ENCODE measurements at regions not wholly inside any gene's neighbourhood (a gene's known extent, or its start where the extent isn't known, plus 50 kb on each side); places are given as distances from the start of the nearest gene placed in this dataset.
"Not testable (repeated sequence)": the region's sequence is repeated elsewhere in the genome, so short reads cannot be mapped to it uniquely, and the experiment has no call there.

DNA sequence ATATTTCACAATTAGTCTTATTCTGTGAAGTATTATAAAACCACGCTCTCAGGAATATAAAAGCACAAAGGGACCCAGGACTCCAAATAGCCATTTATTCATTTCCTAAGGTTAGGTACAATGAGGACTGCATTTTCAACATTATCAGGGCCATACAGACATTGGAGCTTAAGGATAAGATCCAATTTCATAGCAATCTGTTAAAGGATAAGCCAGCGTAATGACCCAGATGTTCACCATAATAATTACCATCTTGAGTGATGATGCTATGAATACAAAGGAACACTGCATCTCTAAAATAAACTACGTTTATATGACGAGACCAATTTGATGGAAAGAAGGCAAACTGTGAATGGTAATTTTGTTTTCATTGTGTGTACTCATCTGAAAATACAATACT is 169.6 kb downstream of the USP22 start:
- not testable (repeated sequence) for H3K27me3 ChIP-seq (ENCODE audit: insufficient read depth, low read length, poor library complexity, severe bottlenecking); H3K9ac ChIP-seq (ENCODE audit: low read depth, low read length, poor library complexity, severe bottlenecking); H3K4me2 ChIP-seq (ENCODE audit: low read depth, low read length, poor library complexity, severe bottlenecking); H3K9me3 ChIP-seq (ENCODE audit: insufficient read depth, low read depth, low read length); H2AFZ ChIP-seq (ENCODE audit: low read length); H3K4me3 ChIP-seq (ENCODE audit: low read length, poor library complexity, severe bottlenecking); H3K4me1 ChIP-seq (ENCODE audit: insufficient read depth, low read length, poor library complexity, severe bottlenecking); H3K79me2 ChIP-seq (ENCODE audit: insufficient read depth, low read length); H4K20me1 ChIP-seq (ENCODE audit: insufficient read depth, low read length, poor library complexity, severe bottlenecking); H3K9me2 ChIP-seq (replicated peaks; ENCODE audit: low read depth, low read length); H3K36me3 ChIP-seq (ENCODE audit: insufficient read depth, low read length); H3F3A ChIP-seq (ENCODE audit: low read depth)

DNA sequence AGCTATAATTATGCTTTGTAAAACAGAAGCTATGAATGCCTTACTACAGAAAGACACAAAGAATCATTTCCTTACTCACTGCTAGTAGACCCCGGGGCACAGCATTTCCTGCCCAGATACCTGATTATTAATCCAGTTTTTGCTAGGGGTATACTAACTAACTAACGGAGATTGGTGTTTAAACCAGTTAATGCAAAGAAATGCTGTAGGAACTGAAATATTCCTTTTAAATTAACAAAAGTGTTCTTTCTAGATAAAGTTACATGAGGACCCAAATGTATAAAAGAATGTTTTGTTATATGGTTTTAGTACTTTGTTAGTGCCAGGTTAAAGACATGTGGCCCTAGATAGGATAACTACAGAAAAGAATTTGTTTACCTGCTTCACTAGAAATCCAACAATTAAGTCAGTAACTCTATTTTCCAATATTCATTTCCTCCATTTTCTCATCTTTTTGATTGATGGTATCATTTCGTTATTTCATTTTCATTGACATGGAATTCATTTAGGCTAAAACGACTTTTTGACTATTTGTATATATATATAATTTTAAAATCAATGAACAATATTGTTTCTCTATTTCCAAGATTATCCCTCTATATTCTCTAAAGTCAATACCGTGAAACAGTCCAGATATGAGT is 169.0 kb downstream of the USP22 start:
- H3K27me3 ChIP-seq (ENCODE audit: insufficient read depth, low read length, poor library complexity, severe bottlenecking); H3K4me2 ChIP-seq (ENCODE audit: low read depth, low read length, poor library complexity, severe bottlenecking); H3F3A ChIP-seq (ENCODE audit: low read depth); H3K79me2 ChIP-seq (ENCODE audit: insufficient read depth, low read length); H3K4me1 ChIP-seq (ENCODE audit: insufficient read depth, low read length, poor library complexity, severe bottlenecking); H3K9me2 ChIP-seq (replicated peaks; ENCODE audit: low read depth, low read length); H3K36me3 ChIP-seq (ENCODE audit: insufficient read depth, low read length); H3K9me3 ChIP-seq (ENCODE audit: insufficient read depth, low read depth, low read length); H2AFZ ChIP-seq (ENCODE audit: low read length); H4K20me1 ChIP-seq (ENCODE audit: insufficient read depth, low read length, poor library complexity, severe bottlenecking); H3K9ac ChIP-seq (ENCODE audit: low read depth, low read length, poor library complexity, severe bottlenecking); H3K4me3 ChIP-seq (ENCODE audit: low read length, poor library complexity, severe bottlenecking): not testable (repeated sequence)

DNA sequence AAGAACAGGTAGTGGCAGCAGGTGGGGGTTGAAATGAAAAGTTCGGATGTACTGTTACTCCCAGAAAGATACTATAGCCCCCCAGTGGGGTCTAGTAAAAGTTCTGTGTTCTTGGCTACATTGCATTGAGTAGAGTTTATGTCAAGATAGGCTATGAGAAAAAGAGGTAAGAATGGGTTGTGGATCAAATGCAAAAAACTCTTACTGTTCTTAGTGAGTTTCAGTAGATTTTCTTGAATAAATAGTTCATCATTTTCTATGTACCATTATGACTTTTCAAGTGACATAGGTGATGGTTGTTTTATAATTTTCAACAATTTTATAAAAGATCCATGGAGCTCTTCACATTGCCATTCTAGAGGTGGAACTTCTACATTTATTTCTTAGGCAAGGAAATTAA is 165.4 kb downstream of the USP22 start:
- not testable (repeated sequence) for H4K20me1 ChIP-seq (ENCODE audit: insufficient read depth, low read length, poor library complexity, severe bottlenecking); H3K9ac ChIP-seq (ENCODE audit: low read depth, low read length, poor library complexity, severe bottlenecking); H2AFZ ChIP-seq (ENCODE audit: low read length); H3F3A ChIP-seq (ENCODE audit: low read depth); H3K36me3 ChIP-seq (ENCODE audit: insufficient read depth, low read length); H3K27me3 ChIP-seq (ENCODE audit: insufficient read depth, low read length, poor library complexity, severe bottlenecking); H3K79me2 ChIP-seq (ENCODE audit: insufficient read depth, low read length); H3K4me3 ChIP-seq (ENCODE audit: low read length, poor library complexity, severe bottlenecking); H3K9me2 ChIP-seq (replicated peaks; ENCODE audit: low read depth, low read length); H3K4me2 ChIP-seq (ENCODE audit: low read depth, low read length, poor library complexity, severe bottlenecking); H3K9me3 ChIP-seq (ENCODE audit: insufficient read depth, low read depth, low read length); H3K4me1 ChIP-seq (ENCODE audit: insufficient read depth, low read length, poor library complexity, severe bottlenecking)

DNA sequence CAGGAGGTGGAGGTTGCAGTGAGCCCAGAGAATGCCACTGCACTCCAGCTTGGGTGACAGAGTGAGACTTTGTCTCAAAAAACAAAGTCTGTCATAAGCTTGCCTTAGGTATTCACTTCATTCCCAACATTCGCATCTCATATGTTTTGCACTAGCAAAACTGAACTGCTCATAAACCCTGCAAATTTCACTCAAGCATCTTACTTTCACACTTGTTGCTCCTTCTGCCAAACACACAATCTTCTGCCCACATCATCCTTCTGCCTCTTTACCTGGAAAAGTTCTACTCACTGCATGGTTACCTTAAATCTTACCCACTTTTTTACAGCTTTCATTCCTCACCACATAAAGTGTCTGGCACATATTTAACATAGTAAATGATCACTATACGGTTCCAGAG is 152.5 kb downstream of the USP22 start:
- H3K9me2 ChIP-seq (replicated peaks; ENCODE audit: low read depth, low read length) = no peaks in the 10 kb centered on the region
- TF ChIP-seq, protein P1, sequence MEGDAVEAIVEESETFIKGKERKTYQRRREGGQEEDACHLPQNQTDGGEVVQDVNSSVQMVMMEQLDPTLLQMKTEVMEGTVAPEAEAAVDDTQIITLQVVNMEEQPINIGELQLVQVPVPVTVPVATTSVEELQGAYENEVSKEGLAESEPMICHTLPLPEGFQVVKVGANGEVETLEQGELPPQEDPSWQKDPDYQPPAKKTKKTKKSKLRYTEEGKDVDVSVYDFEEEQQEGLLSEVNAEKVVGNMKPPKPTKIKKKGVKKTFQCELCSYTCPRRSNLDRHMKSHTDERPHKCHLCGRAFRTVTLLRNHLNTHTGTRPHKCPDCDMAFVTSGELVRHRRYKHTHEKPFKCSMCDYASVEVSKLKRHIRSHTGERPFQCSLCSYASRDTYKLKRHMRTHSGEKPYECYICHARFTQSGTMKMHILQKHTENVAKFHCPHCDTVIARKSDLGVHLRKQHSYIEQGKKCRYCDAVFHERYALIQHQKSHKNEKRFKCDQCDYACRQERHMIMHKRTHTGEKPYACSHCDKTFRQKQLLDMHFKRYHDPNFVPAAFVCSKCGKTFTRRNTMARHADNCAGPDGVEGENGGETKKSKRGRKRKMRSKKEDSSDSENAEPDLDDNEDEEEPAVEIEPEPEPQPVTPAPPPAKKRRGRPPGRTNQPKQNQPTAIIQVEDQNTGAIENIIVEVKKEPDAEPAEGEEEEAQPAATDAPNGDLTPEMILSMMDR (conservative IDR thresholded peaks at IDR 0.05; ENCODE audit: low read length) = no peak
- no peak for TF ChIP-seq EZH2phosphoT487 (IDR thresholded peaks at IDR 0.05; ENCODE audit: borderline replicate concordance)

DNA sequence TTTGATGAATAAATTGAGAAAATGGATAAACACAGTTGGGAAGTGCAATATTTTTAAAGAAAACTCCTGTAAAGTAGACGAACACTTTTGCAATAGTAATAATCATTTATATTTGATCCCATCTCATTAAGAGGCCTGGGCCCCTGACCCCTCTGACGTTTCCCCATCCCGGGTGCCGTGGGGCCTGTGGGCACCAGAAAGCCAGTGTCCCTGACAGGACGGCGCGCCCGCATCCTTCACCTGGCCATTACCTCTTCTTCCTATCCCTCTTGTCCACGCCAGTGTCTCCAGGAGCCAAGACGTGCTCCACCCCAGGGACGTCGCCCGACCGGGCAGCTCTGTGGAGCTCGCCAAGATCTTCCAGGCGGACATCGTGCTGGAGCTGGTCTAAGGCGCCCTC is 147.4 kb downstream of the USP22 start:
- H3K9ac ChIP-seq (ENCODE audit: low read depth, low read length, poor library complexity, severe bottlenecking); H4K20me1 ChIP-seq (ENCODE audit: insufficient read depth, low read length, poor library complexity, severe bottlenecking); H3K4me3 ChIP-seq (ENCODE audit: low read length, poor library complexity, severe bottlenecking); H3K9me3 ChIP-seq (ENCODE audit: insufficient read depth, low read depth, low read length); H3K79me2 ChIP-seq (ENCODE audit: insufficient read depth, low read length); H3K27me3 ChIP-seq (ENCODE audit: insufficient read depth, low read length, poor library complexity, severe bottlenecking); H3K9me2 ChIP-seq (replicated peaks; ENCODE audit: low read depth, low read length); H3F3A ChIP-seq (ENCODE audit: low read depth); H3K4me1 ChIP-seq (ENCODE audit: insufficient read depth, low read length, poor library complexity, severe bottlenecking); H2AFZ ChIP-seq (ENCODE audit: low read length); H3K36me3 ChIP-seq (ENCODE audit: insufficient read depth, low read length); H3K4me2 ChIP-seq (ENCODE audit: low read depth, low read length, poor library complexity, severe bottlenecking): not testable (repeated sequence)

More for the DNA sequence above, 152.5 kb downstream of the USP22 start:
- Histone ChIP-seq H3K4me3 (ENCODE audit: low read length, poor library complexity, severe bottlenecking) (no peak overlapping the region), H3K4me2 (ENCODE audit: low read depth, low read length, poor library complexity, severe bottlenecking) (no peak overlapping the region), H3K9me3 (ENCODE audit: insufficient read depth, low read depth, low read length) (no peaks in the 10 kb centered on the region), H3F3A (ENCODE audit: low read depth) (no peaks in the 10 kb centered on the region), H3K36me3 (ENCODE audit: insufficient read depth, low read length) (no peaks in the 10 kb centered on the region), H3K79me2 (ENCODE audit: insufficient read depth, low read length) (no peaks in the 10 kb centered on the region), H3K9ac (ENCODE audit: low read depth, low read length, poor library complexity, severe bottlenecking) (no peak overlapping the region), H2AFZ (ENCODE audit: low read length) (no peak overlapping the region), H3K27me3 (ENCODE audit: insufficient read depth, low read length, poor library complexity, severe bottlenecking) (no peaks in the 10 kb centered on the region), H4K20me1 (ENCODE audit: insufficient read depth, low read length, poor library complexity, severe bottlenecking) (no peaks in the 10 kb centered on the region), H3K4me1 (ENCODE audit: insufficient read depth, low read length, poor library complexity, severe bottlenecking) (no peaks in the 10 kb centered on the region)

Data from Loucy (cell line).